C4-2B (cell line): ENCODE measurements at regions not wholly inside any gene's neighbourhood (a gene's known extent, or its start where the extent isn't known, plus 50 kb on each side); places are given as distances from the start of the nearest gene placed in this dataset.

Experiments used
- ZFX ChIP-seq: fragments of 450-650 bp; IDR thresholded peaks from 2 replicates; pipeline ENCODE4 v1.6.1; 2017
- TF ChIP-seq, protein P1 (sequence below): fragments of 450-650 bp; conservative IDR thresholded peaks from 2 replicates; pipeline ENCODE4 v1.5.1; 2017; ENCODE audit warnings: mild to moderate bottlenecking

DNA sequence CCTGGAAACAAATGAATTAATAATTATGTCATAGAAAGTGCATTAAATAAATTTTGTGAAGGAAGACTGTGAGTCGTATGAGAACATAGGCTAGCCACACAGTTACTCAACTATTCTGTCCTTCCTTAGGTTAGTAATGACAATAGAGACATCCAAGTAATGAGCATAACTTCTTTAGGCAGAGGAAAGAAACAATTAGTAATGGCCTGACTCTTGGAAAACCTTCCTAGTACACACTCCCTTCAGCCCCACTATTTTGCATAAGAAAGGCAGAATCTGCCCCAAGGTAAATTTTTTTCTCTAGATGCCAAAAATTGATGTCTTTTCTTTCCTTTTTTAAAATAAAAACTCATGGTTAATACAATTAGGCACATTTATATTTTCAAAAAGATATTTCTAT, 1619.0 kb upstream of the WWC1 start:
- TF ChIP-seq, protein P1, sequence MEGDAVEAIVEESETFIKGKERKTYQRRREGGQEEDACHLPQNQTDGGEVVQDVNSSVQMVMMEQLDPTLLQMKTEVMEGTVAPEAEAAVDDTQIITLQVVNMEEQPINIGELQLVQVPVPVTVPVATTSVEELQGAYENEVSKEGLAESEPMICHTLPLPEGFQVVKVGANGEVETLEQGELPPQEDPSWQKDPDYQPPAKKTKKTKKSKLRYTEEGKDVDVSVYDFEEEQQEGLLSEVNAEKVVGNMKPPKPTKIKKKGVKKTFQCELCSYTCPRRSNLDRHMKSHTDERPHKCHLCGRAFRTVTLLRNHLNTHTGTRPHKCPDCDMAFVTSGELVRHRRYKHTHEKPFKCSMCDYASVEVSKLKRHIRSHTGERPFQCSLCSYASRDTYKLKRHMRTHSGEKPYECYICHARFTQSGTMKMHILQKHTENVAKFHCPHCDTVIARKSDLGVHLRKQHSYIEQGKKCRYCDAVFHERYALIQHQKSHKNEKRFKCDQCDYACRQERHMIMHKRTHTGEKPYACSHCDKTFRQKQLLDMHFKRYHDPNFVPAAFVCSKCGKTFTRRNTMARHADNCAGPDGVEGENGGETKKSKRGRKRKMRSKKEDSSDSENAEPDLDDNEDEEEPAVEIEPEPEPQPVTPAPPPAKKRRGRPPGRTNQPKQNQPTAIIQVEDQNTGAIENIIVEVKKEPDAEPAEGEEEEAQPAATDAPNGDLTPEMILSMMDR, result no peak
- TF ChIP-seq ZFX, result no peak
